GM19238 (cell line): ENCODE measurements at regions not wholly inside any gene's neighbourhood (a gene's known extent, or its start where the extent isn't known, plus 50 kb on each side); places are given as distances from the start of the nearest gene placed in this dataset.

Experiments
- DNase-seq: peaks from one replicate; pipeline ENCODE4 v3.0.0; 2011; ENCODE audit warnings: low spot score; ENCODE audit not compliant: insufficient read length

DNA sequence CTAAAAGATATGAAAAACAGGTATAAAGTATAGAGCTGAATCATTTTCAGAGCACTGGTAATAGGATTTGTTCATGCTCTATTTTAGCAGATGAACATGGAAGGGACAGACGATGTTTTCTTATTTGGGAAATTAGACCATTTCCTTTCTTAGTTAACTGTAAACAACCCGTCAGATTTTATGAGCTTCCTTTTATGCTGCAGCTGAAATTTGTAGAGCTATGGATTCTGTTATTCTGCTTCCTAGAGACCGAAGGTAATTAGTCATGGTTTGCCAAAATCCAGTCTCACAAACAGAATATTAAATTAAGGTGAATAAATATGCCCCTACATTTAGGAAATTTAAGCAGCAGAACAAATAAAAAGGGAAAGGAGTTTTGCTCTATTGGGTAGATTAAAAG lies 180.2 kb upstream of the SYT1 start:
- DNase-seq: no peak

DNA sequence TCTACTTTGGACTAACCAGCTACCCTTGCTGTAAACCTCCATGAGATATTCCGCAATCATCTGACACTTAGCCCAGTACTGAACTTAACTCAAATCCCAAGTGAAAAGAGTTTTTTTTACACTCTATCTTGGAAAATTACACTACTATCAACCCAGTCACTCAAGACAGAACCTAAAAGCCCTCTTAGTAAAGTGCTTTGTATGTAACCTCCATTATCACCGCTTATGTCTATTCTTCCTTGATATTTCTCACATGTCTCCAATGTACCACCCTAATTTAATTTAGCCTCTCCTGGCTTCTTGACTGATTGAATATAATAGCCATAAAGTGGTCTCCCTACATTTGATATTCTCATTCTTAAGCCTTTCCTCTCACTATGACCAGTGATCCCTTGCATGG lies 168.8 kb upstream of the SYT1 start:
- no peak for DNase-seq

DNA sequence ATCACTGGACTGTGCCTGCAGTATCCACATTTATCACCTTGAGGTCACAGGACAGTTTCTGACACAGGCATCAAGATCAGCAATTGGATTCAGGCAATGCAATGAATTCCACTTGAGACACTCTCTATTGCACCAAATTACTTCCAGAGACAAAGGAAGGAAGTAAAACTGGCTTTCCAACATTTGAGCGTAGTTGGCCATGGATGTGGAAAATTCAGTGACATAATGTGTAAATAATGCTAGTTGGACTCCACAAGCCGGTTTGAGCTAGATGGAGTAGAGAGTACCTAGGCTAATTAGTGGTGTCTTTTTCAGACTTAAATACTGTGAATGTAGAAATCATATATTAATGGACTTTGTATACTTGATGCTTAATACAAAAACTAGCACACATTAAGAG lies 168.3 kb upstream of the SYT1 start:
- DNase-seq: no peak

GRCh38 chr12:78697817-78698415 lies 166.7 kb upstream of the SYT1 start:
- no peak for DNase-seq

DNA sequence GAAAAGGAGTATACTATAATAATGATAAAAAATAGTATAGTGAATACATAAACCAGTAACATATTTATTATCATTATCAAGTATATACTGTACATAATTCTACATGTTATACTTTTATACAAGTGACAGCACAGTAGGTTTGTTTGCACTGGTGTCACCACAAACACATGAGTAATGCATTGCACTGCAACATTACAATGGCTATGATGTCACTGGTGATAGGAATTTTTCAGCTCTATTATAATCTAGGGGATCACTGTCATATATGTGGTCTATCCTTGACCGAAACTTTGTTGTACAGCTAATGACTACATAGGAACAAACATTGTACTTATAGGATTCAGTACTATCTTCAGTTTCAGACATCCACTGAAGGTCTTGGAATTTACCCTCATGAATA lies 165.8 kb upstream of the SYT1 start:
- DNase-seq: no peak

GRCh38 chr12:78700565-78700964 lies 164.0 kb upstream of the SYT1 start:
- no peak for DNase-seq

DNA sequence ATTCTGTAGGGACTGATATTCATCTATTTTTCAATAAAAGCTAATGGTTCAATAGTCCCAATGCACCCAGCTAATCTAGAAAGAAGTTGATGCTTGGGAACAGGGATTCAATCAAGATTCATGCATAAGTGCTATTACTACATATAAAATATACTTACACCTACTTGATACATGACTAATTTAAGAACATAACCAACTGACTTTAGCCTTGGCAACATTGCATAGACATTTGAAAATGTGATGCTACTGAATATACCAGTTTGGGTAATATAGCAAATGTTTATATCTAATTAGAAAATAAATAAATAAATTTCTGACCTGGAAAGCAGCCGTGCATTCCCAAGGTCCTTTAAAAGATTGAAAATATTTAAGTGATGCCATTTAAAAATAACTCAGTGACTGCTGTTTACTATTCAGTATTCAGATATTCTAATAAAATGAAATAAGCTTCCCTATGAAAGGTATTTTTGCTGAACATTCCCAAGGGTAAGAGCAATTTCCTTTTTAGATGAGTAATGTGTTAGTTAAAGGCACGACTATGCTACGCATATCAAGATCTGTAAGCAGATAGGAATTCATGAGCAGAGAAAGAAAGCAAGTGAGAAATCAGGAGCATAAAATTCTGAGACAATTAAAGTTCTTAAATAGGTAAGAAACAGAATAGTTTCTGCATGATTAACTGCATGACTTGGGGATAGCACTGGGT lies 160.6 kb upstream of the SYT1 start:
- DNase-seq: no peak

- DNase-seq: no peak
Measured at GRCh38 chr12:78711954-78712353, 152.6 kb upstream of the SYT1 start.

DNA sequence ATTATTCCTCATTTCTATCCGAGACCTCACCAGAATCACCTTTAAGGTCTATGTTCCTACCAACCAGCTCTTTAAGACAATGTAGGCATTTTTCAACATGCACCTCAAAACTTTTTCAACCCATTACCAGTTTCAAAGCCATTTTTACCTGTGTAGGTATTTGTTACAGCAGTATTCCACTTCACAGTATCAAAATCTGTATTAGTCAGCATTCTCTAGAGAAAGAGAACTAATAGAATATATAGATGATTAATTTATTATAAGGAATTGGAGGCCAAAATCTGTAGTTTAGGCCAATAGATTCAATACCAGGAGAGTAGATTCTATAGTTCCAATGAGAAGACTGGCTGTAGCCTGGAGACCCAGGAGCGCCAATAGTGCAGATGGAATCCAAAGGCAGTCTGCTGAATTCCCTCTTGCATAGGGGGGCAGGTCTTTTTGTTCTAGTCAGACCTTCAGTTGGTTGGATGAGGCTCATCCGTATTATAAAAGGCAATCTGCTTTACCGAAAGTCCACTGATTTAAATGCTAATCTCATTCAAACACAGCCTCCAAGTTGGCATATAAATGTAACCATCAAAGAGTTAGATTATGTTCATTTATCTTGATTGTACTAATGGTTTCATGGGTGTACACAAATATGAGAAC lies 151.6 kb upstream of the SYT1 start:
- DNase-seq: no peak

DNA sequence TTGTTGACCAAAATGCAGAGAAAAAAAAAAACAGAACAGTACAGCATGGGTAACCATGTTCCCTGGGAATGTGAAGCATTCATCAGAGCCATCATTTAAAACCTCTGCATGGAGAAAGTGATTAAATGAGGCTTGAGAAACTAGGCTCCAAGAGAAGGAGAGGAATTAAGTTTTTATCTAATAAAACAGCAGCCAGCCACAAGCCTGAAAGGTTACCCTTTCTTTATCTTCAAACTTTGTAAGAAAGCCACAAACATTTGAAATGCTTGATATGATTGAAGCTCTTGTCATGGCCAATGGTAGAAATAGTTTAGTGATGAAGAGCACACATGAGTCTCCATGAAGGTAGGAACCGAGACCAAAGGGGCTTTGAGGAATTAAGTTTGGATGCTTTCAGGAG lies 144.9 kb upstream of the SYT1 start:
- no peak for DNase-seq

- no peak for DNase-seq
Measured at GRCh38 chr12:78721906-78722305, 142.7 kb upstream of the SYT1 start.

- no peak for DNase-seq
Measured at GRCh38 chr12:78725033-78725432, 139.5 kb upstream of the SYT1 start.

DNA sequence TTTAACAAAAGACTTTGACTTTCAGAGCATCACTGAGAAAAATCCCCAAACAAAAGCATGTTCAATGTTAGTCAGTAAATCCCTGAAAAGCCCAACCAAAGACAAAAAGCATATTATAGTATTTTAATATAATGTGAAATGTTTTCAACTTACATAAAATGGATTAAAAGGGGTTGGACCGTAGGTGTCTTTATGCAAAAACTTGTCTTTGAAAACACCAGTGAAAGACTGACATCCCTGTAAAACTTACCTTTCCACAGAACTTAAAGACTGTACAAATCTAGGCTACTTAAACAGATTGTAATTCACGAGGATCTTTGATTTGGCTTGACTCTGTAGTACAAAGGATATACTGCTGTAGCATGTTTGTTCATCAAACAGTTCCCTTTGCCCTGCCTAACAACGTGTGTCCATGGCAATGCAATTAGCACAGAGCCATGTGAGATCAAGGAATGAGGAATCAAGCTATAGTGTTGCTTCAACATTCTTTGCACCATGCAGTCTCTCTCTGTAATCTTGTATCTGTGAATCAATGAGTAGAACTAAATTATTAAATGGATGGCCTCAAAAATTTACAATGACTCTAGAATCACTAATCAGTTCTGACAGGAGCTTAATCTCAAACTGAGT lies 138.5 kb upstream of the SYT1 start:
- DNase-seq: no peak

GRCh38 chr12:78726854-78727253 lies 137.7 kb upstream of the SYT1 start:
- DNase-seq: no peak

- DNase-seq: no peak
Measured at GRCh38 chr12:78732481-78732880, 132.1 kb upstream of the SYT1 start.

GRCh38 chr12:78739653-78740052 lies 124.9 kb upstream of the SYT1 start:
- no peak for DNase-seq

DNA sequence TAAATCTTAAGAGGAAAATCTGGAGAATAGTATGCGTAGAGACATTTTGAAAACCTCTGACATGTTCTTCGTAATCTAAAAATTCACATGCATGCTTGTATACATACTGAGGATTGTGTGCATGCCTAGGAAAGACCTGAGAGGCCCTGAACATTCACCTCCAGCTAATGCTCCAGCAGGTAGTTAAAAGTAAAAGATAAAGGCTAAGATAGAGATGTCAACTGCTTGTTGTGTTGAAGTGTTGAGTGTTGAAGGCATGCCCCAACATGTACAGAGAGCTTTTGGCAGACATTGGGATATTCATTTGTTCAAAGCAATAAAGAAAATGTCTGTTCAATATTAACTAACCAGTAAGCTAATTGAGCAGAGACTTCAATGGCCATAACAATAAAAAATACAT lies 118.6 kb upstream of the SYT1 start:
- no peak for DNase-seq

- DNase-seq: no peak
Measured at GRCh38 chr12:78753058-78753457, 111.5 kb upstream of the SYT1 start.

DNA sequence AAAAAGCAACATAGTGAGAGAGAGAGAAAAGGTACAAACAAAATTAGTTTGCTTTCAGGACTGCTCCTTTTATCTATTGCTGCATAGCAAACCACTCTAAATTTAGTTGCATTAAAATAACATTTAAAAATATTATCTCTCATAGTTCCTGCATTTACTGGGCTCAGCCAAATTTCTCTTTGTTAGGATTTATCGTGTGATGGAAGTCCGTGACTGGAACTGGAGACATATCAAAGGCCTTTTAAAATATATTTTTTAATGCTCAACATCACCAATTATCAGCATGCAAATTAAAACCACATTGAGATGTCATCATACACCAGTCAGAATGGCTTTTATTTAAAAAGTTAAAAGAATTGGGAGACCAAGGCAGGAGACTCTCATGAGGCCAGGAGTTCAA lies 107.6 kb upstream of the SYT1 start:
- no peak for DNase-seq

DNA sequence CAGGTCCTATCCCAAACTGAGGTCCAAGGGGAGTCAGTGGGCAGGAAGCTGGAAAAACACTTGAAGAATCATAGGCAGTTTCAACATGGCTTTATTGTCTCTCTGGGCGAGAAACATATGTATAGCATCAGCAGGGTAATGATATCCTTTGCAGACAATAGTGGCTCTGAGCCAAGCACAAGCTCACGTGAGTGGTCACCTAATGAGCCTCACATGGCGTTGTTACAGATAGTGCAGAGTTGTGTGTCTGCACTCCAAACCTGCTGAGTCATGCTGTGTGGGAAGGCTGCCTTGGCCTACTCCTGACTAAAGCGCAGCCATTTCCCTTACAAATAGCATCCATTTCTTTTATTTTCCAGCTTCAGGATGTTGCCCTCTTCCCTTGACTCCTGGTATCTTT lies 105.2 kb upstream of the SYT1 start:
- no peak for DNase-seq

DNA sequence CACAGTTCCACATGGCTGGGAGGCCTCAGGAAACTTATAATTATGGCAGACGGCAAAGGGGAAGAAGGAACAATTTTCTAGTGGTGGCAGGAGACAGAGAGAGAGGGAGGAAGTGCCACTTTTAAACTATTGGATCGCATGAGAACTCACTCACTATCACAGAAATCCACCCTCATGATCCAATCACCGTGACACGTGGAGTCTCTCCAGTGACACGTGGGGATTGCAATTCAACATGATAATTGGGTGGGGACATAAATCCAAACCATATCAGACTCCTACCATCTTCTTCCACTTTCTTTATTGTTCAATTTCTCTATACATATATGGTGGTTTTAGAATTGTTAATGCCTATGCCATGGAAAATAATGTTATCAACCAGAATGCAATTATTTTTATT lies 103.7 kb upstream of the SYT1 start:
- no peak for DNase-seq

DNA sequence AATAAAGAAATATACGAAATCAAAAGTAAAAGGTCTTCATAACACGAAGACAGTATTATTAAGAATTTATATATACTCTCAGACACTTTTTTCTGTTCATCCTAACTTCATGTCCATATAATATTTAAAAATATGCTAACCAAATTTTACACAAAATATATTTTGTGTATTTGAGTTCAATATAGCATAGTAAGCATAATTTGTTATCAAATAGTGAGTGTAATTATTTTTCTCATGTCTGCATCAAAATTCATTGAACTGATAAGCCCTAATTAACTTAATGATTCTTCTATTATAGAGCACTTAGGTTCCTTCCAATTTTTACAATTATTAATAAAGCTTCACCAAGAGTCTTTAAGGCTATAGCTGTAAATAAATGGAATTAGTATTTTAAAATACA lies 99.7 kb upstream of the SYT1 start:
- DNase-seq: no peak
